GM12878 (cell line): ENCODE measurements at regions not wholly inside any gene's neighbourhood (a gene's known extent, or its start where the extent isn't known, plus 50 kb on each side); places are given as distances from the start of the nearest gene placed in this dataset.

Experiments
- ESRRA ChIP-seq: IDR thresholded peaks from 2 replicates; pipeline ENCODE4 v1.6.1; 2012; ENCODE audit warnings: mild to moderate bottlenecking, low read length, improper control_type of control experiment
- GABPA ChIP-seq: IDR thresholded peaks from 2 replicates; pipeline ENCODE4 v1.6.1; 2014; ENCODE audit warnings: antibody characterized with exemption, low read depth, mild to moderate bottlenecking, inconsistent platforms
- SIN3A ChIP-seq: IDR thresholded peaks from 2 replicates; pipeline ENCODE4 v1.6.1; 2012; ENCODE audit warnings: low read depth, low read length, improper control_type of control experiment

GRCh38 chr14:101048766-101049165 lies 145.2 kb upstream of the RTL1 start:
- TF ChIP-seq ESRRA (no peak), GABPA (no peak), SIN3A (no peak)
